ENCODE measurements at regions not wholly inside any gene's neighbourhood (a gene's known extent, or its start where the extent isn't known, plus 50 kb on each side); places are given as distances from the start of the nearest gene placed in this dataset.

- H3K27me3 Mint-ChIP-seq (ENCODE audit: low read depth), result peaks cover under 1% of the 10 kb centered on the region; the same call in 1 of the 2 replicates
- H2BK15ac ChIP-seq (ENCODE audit: low read depth, low read length), result no peak overlapping the region
- no peaks in the 10 kb centered on the region for H4K20me1 ChIP-seq (ENCODE audit: control insufficient read depth, insufficient read depth, insufficient read length)
- no peak overlapping the region for H3K14ac ChIP-seq (ENCODE audit: insufficient read depth, low read length)
- H3K4me2 ChIP-seq (ENCODE audit: insufficient read depth, insufficient read length, low read length), result no peak overlapping the region
- no peak overlapping the region for H2BK12ac ChIP-seq (ENCODE audit: insufficient read length, low read depth, low read length)
- no peak overlapping the region for H4K5ac ChIP-seq (ENCODE audit: insufficient read length, low read depth, low read length)
- no peaks in the 10 kb centered on the region for H3K79me1 ChIP-seq (ENCODE audit: insufficient read depth, low read depth, low read length, poor library complexity, severe bottlenecking)
- H3K4me1 Mint-ChIP-seq, result peaks cover 0 to 4% of the 10 kb centered on the region in 2 experiments; a peak in 3 of 4 replicates
- no peak for DNase-seq
- H3K4me3 Mint-ChIP-seq, result no peak overlapping the region
- H3K36me3 Mint-ChIP-seq (ENCODE audit: insufficient read depth in 1 of 3, low read depth in 3 of 3), result no peaks in the 10 kb centered on the region
- no peak overlapping the region for H2AFZ ChIP-seq (ENCODE audit: low read length)
- no peak for TF ChIP-seq CTCF (conservative IDR thresholded peaks at IDR 0.05)
- H3K56ac ChIP-seq (ENCODE audit: insufficient read length, low read depth, low read length), result no peak overlapping the region
- no peak overlapping the region for H4K91ac ChIP-seq (ENCODE audit: insufficient read length, low read depth, low read length)
- no peak overlapping the region for H3K27ac Mint-ChIP-seq
- H3K18ac ChIP-seq (ENCODE audit: insufficient read length, low read depth, low read length), result no peak overlapping the region
- H3K79me2 ChIP-seq (ENCODE audit: insufficient read depth, low read length), result no peaks in the 10 kb centered on the region
- H3K4ac ChIP-seq (ENCODE audit: low read depth, low read length), result no peak overlapping the region
- H3K27ac ChIP-seq (ENCODE audit: insufficient read length, low read depth, low read length), result no peak overlapping the region
- no peaks in the 10 kb centered on the region for H3K23me2 ChIP-seq (ENCODE audit: insufficient read length, low read depth, low read length, poor library complexity, severe bottlenecking)
- H2BK5ac ChIP-seq (ENCODE audit: insufficient read length, low read length), result no peak overlapping the region
- H3K9me3 Mint-ChIP-seq, result no peaks in the 10 kb centered on the region
- H2BK20ac ChIP-seq (ENCODE audit: low read depth, low read length, poor library complexity, severe bottlenecking), result no peak overlapping the region
- H4K8ac ChIP-seq (replicated peaks; ENCODE audit: insufficient read length, low read depth, low read length), result no peak overlapping the region
- H3T11ph ChIP-seq (ENCODE audit: low read length), result no peak overlapping the region
- H3K9me3 ChIP-seq (ENCODE audit: control insufficient read depth, low read depth, low read length), result no peaks in the 10 kb centered on the region
- no peak overlapping the region for H2AK5ac ChIP-seq (ENCODE audit: insufficient read length, low read length)
- no peaks in the 10 kb centered on the region for H3K4me1 ChIP-seq (ENCODE audit: insufficient read depth, low read length)
- H3K9ac ChIP-seq (ENCODE audit: extremely low read depth, insufficient read length, low read length), result no peak overlapping the region
- H2BK120ac ChIP-seq (ENCODE audit: low read depth, low read length, poor library complexity, severe bottlenecking), result no peak overlapping the region
- no peaks in the 10 kb centered on the region for H3K27me3 ChIP-seq (ENCODE audit: insufficient read depth, low read length)
- no peak overlapping the region for H3K23ac ChIP-seq (ENCODE audit: insufficient read length, low read depth, low read length)
These were observed 53.3 kb downstream of the FOXD1 start for GRCh38 chr5:73395256-73395655.

Data from H9 (cell line).